Gastroesophageal sphincter (tissue), 4 donors: ENCODE measurements at regions not wholly inside any gene's neighbourhood (a gene's known extent, or its start where the extent isn't known, plus 50 kb on each side); places are given as distances from the start of the nearest gene placed in this dataset.

Source experiments
- ATAC-seq: fragments of 150-250 bp; one replicate; pipeline ENCODE4 v1.9.1; 2016; ENCODE audit warnings: mild to moderate bottlenecking, moderate library complexity
- H3K27ac ChIP-seq, 4 donors: fragments of 200-600 bp; sonication (generic) in 3 of 4; 1 replicate in 3 of 4; 2 replicates in 1 of 4; pipeline ENCODE4 v1.5.1; 2016 to 2019
- H3K27me3 ChIP-seq: fragments of 200-600 bp; sonication (generic); one replicate; pipeline ENCODE4 v1.5.1; 2019
- H3K36me3 ChIP-seq, 2 donors: fragments of 200-600 bp; sonication (generic); one replicate each; pipeline ENCODE4 v1.5.1; 2019; ENCODE audit warnings: control low read depth in 1 of 2
- H3K4me1 ChIP-seq, 3 donors: fragments of 200-600 bp; sonication (generic); 1 replicate in 2 of 3; 2 replicates in 1 of 3; pipeline ENCODE4 v1.5.1; 2016 to 2019; ENCODE audit warnings: control low read depth in 2 of 3
- H3K4me3 ChIP-seq, 2 donors: fragments of 200-600 bp; sonication (generic); one replicate each; pipeline ENCODE4 v1.5.1; 2019; ENCODE audit warnings: mild to moderate bottlenecking in 1 of 2, moderate library complexity in 1 of 2
- H3K9me3 ChIP-seq, 3 donors: fragments of 200-600 bp; sonication (generic); one replicate each; pipeline ENCODE4 v1.5.1; 2017 to 2019; ENCODE audit warnings: control low read depth in 2 of 3
- CTCF ChIP-seq, 4 experiments: fragments of 200-600 bp in 2 of 4; fragments of 450-650 bp in 2 of 4; sonication (generic) in 1 of 4; IDR thresholded peaks; one replicate each; pipeline ENCODE4 v1.5.1; 2017 to 2019; ENCODE audit warnings: antibody characterized with exemption in 4 of 4, mild to moderate bottlenecking in 2 of 4, moderate library complexity in 2 of 4
- EP300 ChIP-seq: sonication (generic); formaldehyde crosslinking; IDR thresholded peaks from one replicate; pipeline ENCODE4 v1.6.1; 2017; ENCODE audit warnings: antibody characterized with exemption, mild to moderate bottlenecking
- POLR2A ChIP-seq, 2 donors: fragments of 450-650 bp; IDR thresholded peaks; one replicate each; pipeline ENCODE4 v1.6.1; 2017; ENCODE audit warnings: antibody characterized with exemption in 2 of 2, mild to moderate bottlenecking in 2 of 2, moderate library complexity in 1 of 2
- POLR2AphosphoS5 ChIP-seq: sonication (generic); formaldehyde crosslinking; IDR thresholded peaks from one replicate; pipeline ENCODE4 v1.6.1; 2017; ENCODE audit warnings: antibody characterized with exemption
- WGBS, 2 donors: methylation state at CpG; one replicate each; pipeline ENCODE4 v1.1.5; 2018; ENCODE audit warnings: low coverage in 1 of 2; 5-methylcytosine and 5-hydroxymethylcytosine counted together

DNA sequence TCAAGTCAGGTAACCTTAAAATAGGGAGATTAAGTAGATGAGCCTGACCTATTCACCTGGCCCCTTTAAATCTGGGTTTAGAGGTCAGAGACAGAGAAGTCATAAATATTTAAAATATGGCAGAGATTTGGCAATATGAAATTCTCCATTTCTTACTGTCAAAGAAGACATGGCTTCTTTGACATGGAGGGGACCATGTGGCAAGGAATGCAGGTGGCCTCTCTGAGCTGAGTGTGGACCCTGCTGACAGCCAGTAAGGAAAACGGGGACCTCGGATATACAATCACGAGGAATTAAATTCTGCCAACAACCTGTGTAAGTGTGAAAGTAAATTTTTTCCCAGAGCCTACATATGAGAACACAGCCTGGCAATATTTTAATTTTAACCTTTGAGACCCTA is 427.5 kb upstream of the PROX1 start:
- no peak overlapping the region for H3K27ac ChIP-seq
- H3K27me3 ChIP-seq: no peaks in the 10 kb centered on the region
- whole genome bisulfite sequencing, 2 donors: 88 to 90% methylated on average over 3 of the region's 3 CpGs
- H3K9me3 ChIP-seq: peaks cover 0 to 19% (median 0%) of the 10 kb centered on the region in 3 donors
- no peaks in the 10 kb centered on the region for H3K36me3 ChIP-seq
- no peak for TF ChIP-seq POLR2AphosphoS5
- no peak for TF ChIP-seq POLR2A (IDR thresholded peaks at IDR 0.05)
- TF ChIP-seq CTCF (IDR thresholded peaks at IDR 0.05): no peak
- no peak for TF ChIP-seq EP300
- H3K4me3 ChIP-seq: no peak overlapping the region
- ATAC-seq: no peak
- H3K4me1 ChIP-seq: no peaks in the 10 kb centered on the region

GRCh38 chr1:213561870-213562269 is 425.9 kb upstream of the PROX1 start:
- no peak for ATAC-seq
- Histone ChIP-seq H3K4me1 (no peaks in the 10 kb centered on the region), H3K9me3 (peaks cover 0 to 19% (median 0%) of the 10 kb centered on the region in 3 donors), H3K27me3 (no peaks in the 10 kb centered on the region), H3K27ac (no peak overlapping the region), H3K4me3 (no peak overlapping the region), H3K36me3 (no peaks in the 10 kb centered on the region)
- no peak for TF ChIP-seq CTCF (IDR thresholded peaks at IDR 0.05)
- TF ChIP-seq EP300: no peak
- TF ChIP-seq POLR2AphosphoS5: no peak
- TF ChIP-seq POLR2A (IDR thresholded peaks at IDR 0.05): no peak
- WGBS, 2 donors: 78 to 94% methylated on average over 2 of the region's 2 CpGs

GRCh38 chr1:213564215-213564659 is 423.5 kb upstream of the PROX1 start:
- Histone ChIP-seq H3K4me3 (no peak overlapping the region), H3K27me3 (no peaks in the 10 kb centered on the region), H3K9me3 (peaks cover 0 to 19% (median 0%) of the 10 kb centered on the region in 3 donors), H3K36me3 (no peaks in the 10 kb centered on the region), H3K27ac (no peak overlapping the region), H3K4me1 (no peaks in the 10 kb centered on the region)
- no peak for ATAC-seq
- TF ChIP-seq POLR2A (IDR thresholded peaks at IDR 0.05) (no peak), EP300 (no peak), POLR2AphosphoS5 (no peak), CTCF (IDR thresholded peaks at IDR 0.05) (no peak)

- Histone ChIP-seq H3K27me3 (no peaks in the 10 kb centered on the region), H3K27ac (no peak overlapping the region), H3K4me1 (no peaks in the 10 kb centered on the region), H3K9me3 (peaks cover 0 to 4% (median 0%) of the 10 kb centered on the region in 3 donors), H3K36me3 (no peaks in the 10 kb centered on the region), H3K4me3 (no peak overlapping the region)
- 83% methylated on average over 2 of the region's 4 CpGs; no CpG with 5 or more reads in 1 of the 2 donors for WGBS, 2 donors
- no peak for TF ChIP-seq POLR2AphosphoS5
- no peak for ATAC-seq
These were observed 418.6 kb upstream of the PROX1 start for GRCh38 chr1:213568929-213569815.

- no peaks in the 10 kb centered on the region for H3K4me1 ChIP-seq
- H3K27ac ChIP-seq: no peak overlapping the region
- H3K9me3 ChIP-seq: no peaks in the 10 kb centered on the region
- TF ChIP-seq EP300: no peak
- no peak for TF ChIP-seq POLR2A (IDR thresholded peaks at IDR 0.05)
- no peak for TF ChIP-seq CTCF (IDR thresholded peaks at IDR 0.05)
- no peak for TF ChIP-seq POLR2AphosphoS5
- no peaks in the 10 kb centered on the region for H3K36me3 ChIP-seq
- 65 to 87% methylated on average over 3 to 4 of the region's 4 CpGs for WGBS, 2 donors
- ATAC-seq: no peak
- H3K4me3 ChIP-seq: no peak overlapping the region
- no peaks in the 10 kb centered on the region for H3K27me3 ChIP-seq
These were observed 418.0 kb upstream of the PROX1 start for GRCh38 chr1:213569816-213570150.
